Fibroblast of skin of left quadriceps (primary cell): ENCODE measurements at regions not wholly inside any gene's neighbourhood (a gene's known extent, or its start where the extent isn't known, plus 50 kb on each side); places are given as distances from the start of the nearest gene placed in this dataset.
"Not testable (repeated sequence)": the region's sequence is repeated elsewhere in the genome, so short reads cannot be mapped to it uniquely, and the experiment has no call there.

Experiments used
- DNase-seq, 2 experiments: peaks; one replicate each; pipeline ENCODE4 v3.0.0-alpha.2; 2013; ENCODE audit warnings: low read depth in 2 of 2

DNA sequence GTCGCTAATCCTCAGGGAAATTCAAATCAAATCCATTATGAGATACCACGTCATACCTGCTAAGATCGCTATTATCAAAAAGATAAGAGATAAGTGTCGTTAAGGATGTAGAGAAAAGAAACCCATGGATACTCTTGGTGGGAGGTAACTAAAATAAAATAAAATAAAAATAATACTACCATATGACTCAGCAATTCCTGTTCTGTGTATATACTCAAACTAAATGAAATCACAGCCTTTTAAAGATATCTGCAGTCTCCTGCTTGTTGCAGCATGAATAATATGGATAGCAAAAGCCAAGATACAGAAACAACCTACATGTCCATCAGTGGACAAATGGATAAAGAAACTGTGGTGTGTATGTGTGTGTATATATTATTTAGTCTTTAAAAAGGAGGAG is 105.8 kb upstream of the IL15 start:
- DNase-seq = no peak

DNA sequence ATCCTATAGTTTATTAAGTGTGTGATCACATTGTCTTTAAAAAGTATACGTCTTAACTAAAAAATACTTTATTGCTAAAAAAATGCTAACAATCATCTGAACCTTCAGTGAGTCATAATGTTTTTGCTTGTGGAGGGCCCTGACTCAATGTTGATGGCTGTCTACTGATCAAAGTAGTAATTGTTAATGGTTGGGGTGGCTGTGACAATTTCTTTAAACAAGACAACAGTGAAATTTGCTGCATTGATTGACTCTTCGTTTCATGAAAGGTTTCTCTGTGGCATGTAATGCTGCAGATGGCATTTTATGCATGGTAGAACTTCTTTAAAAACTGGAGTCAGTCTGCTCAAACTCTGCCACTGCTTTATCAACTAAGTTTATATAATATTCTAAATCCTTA is 101.4 kb upstream of the IL15 start:
- no peak for DNase-seq

DNA sequence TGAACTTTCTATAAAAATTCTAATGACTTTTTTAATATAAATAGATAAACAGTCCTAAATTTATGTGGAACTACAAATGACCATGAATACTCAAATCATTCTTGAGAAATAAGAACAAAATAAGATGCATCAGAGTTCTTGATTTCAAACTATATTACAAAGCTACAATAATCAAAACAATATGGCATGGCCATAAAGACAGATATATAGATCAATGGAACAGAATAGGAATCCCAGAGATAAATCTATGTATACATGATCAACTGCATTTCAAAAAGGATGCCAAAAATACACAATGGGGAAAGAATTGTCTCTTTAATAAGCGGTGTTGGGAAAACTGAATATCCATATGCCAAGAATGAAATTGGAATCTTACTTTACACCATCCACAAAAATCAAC is 98.4 kb upstream of the IL15 start:
- no peak for DNase-seq

DNA sequence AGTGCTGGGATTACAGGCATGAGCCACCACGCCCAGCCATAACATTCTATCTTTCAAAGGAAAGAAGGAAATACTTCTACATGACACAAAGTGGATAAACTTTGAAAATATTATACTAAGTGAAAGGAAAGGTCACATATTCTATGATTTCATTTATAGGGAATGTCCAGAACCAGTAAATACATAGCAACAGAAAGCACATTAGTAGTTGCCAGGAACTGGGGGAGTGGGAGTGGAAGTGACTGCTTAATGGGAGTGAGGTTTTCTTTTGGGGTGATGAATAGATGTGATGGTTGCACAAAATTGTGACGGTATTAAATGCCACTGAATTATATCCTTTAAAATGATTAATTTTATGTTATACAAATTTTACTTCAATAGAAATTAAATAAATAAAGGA is 95.7 kb upstream of the IL15 start:
- no peak for DNase-seq

DNA sequence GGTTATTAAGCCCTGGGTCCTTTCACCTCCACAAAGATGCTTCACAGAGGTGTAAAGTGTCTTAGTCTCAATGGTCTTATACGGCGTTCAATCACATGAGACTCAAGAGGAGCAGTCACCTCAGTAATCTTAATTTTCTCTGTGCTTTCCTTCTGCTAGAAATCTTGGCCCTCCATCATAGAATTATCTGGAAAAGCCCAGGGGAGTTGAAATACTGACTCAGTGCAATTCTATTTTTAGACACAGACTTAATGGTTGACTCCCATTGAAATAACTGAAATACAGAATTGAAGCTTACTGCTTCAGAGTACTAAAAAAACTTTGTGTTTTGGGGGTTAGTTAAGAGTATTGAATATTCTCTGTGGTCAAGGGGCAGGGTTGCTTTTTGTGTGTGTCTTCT is 94.5 kb upstream of the IL15 start:
- peak; percentile 24 to 34 for DNase-seq

DNA sequence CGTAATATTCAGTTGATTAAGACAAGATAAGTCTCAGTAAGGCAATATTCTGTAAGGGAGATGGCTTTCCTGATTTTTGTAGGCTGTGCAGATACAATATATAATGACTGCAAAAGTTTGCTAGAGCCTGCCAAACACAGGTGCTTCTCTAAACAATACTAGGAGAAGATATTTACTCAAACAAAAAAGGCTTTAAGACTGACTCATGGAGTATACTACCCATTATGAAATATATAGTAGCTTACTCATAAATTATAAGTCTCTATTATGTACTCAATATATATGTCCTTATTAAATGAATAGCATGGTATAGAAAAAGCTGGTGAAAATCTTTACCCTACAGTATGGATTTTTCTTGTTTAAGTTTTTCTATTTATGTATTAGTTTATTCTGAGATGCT is 93.2 kb upstream of the IL15 start:
- no peak for DNase-seq

DNA sequence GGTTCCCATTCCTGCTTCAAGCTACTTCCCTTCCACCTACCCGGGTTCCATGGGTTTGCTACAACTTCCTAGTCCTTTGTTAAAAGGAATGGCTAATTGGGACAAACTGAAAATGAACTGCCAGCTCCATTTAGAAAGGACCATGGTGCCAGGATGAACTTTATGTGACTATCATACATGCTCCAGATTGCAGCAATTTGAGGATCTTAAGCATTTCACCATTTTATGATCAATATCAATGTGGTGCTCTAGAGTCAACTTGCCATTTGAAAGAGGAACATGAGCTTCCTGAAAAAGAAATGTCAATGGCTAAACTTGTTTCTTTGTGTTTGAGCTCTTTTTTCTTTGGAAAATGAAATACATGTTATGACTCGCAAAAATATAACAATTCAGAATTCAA is 92.7 kb upstream of the IL15 start:
- no peak for DNase-seq

DNA sequence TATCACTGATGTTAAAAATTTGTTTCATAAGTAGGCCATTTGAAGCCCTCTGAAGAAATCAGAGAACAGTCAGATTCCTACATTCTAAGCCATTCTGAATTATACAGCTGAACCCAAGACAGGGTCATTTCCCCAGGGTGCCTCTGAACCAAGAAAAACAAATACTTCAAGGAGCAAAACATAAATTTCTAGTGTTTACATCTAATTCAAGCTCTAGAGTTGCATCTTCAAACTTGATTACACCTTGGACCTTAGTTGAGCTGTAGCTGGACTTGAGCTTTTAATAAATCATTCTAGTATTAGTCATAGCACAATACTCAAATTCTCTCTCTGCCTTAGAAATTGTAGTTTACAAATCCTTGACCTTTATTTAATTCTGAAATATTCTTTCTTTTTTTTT is 87.6 kb upstream of the IL15 start:
- DNase-seq = no peak

- DNase-seq = no peak
Measured at GRCh38 chr4:141560056-141560455, 76.3 kb upstream of the IL15 start.

- DNase-seq = no peak
Measured at GRCh38 chr4:141562649-141563048, 73.7 kb upstream of the IL15 start.

DNA sequence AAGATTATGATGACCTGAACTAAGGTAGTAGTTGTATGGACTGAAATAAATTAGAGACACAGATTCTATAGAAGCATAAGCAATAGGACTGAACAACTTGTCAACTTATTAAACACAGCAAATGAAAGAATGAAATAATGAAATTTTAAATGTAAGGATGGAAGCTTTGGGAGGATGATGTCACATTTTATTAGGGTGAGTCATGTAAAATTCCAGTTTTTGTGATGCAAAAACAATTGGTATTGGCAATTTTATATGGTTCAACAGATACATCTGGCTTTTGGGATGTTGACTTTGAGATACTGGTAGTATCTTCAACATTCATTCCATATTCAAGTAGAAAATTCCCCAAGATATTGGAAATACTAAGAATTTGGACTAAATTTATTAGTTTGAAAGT is 72.7 kb upstream of the IL15 start:
- no peak for DNase-seq

DNA sequence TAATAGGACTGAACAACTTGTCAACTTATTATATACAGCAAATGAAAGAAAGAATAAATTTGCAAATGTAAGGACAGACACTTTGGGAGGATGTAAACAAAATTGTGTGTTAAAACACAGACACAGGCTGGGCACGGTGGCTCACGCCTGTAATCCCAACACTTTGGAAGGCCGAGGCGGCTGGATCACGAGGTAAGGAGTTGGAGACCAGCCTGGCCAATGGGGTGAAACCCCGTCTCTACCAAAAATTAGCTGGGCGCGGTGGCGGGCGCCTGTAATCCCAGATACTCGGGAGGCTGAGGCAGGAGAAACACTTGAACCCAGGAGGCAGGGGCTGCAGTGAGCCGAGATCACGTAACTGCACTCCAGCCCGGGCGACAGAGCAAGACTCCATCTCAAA is 71.4 kb upstream of the IL15 start:
- DNase-seq = not testable (repeated sequence)

DNA sequence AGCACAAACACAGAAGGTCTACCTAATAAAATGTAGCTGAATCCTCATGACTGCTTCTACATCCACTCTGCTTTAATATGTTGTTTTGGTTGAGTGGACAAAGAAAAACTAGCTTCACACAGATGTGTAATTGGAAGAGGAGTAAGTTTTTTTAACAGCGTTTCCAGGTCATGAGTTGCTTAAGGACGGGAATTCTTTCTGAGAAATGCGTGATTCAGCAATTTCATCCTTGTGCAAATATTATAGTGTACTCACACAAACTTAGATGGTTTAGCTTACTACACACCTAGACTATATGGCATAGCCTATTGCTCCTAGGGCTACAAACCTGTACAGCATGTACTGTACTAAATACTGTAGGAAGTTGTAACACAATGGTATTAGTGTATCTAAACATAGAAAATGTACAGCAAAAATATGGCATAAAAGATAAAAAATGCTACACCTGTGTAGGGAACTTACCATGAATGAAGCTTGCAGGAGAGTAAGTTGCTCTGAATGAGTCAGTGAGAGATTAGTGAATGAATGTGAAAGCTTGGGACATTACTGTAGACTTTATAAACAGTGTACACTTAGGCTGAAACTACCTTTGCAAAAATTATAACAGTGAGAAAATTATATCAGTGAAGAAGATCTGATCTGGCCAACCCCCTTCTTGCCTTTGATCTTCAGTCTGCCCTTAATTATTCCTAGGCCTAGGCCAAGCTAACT is 70.8 kb upstream of the IL15 start:
- DNase-seq = no peak

DNA sequence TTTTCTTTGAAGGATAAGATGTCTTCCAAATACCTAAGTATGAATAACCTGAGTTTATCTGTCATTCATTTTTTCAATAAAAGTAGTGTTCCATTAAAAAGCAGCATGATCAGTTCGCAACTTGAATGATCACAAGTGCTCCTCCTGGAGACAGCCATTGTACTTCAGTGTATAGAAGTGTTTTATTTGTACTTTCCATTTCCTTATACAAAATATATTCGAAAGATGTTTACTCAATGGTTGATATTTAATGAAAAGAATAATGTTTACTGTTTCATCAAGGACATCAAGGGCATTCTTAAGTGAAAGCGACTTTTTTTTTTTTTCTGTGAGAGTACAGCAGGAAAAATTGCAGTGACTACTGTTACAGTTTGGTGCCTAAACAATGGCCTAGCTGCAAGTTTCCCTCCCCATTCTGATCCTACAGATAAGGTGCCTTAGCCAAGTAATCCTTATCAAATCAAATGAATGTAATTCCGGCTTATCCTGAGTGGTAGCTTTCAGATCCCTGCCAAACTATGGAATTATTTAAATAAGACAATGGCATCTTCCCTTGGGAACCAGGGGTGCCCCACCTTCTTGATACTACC is 69.0 kb upstream of the IL15 start:
- no peak for DNase-seq

GRCh38 chr4:141569141-141569540 is 67.2 kb upstream of the IL15 start:
- peak; percentile 22 to 27 for DNase-seq

DNA sequence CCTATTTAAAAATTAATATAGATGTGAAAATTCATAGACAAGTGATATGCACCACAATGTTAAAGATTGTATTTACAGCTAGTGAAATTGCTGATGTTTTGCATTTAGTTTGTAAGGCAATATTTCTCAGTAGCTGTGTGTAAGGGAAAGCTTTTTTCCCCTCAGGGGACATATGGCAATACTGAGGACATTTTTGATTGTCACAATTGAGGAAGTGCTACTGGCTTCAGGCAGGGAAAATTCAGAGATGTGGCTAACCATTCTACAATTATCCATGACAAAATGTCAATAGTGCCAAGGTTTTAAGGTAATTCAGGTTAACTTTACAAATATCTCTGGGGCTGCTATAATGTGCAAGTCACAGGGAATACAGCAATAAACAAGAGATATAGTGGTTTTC is 66.1 kb upstream of the IL15 start:
- DNase-seq = no peak

DNA sequence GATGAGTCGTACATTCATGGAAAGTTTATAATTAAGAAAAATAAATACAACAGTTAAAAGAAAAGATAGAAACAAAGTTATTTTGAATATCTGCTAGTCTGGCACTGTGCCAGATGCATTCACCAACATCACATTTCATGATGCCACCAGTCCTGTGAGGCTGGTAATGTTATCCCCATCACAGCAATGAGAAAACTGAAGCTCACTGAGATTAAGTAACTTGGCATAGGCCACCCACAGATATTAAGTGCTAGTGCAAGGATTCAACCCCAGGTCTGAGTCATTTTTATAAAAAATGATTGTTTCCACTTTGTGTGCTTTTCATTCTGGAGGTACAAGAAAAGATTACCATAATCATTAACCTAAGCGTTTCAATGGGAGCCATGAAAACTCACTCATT is 65.0 kb upstream of the IL15 start:
- no peak for DNase-seq

DNA sequence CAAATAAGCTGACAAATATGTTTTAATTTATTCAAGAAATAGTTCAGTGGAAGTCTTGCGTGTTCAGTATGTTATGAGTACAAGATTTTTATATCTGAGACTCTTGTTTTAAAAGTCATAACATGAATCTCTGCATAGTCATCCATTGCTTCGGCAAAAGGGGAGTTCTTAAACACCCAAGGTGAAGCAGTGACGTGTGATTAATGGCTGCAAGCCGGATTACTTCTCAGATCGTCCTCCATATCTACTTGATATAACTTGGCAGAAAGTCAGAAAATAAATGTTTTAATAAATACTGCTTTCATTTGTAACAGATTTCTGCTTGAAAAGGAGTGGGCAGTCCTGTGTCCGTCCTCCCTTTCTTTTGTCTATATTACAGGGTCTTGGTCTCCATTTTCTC is 64.6 kb upstream of the IL15 start:
- DNase-seq = no peak

GRCh38 chr4:141573678-141574077 is 62.7 kb upstream of the IL15 start:
- DNase-seq = no peak

- no peak for DNase-seq
Measured at GRCh38 chr4:141575884-141576283, 60.5 kb upstream of the IL15 start.

DNA sequence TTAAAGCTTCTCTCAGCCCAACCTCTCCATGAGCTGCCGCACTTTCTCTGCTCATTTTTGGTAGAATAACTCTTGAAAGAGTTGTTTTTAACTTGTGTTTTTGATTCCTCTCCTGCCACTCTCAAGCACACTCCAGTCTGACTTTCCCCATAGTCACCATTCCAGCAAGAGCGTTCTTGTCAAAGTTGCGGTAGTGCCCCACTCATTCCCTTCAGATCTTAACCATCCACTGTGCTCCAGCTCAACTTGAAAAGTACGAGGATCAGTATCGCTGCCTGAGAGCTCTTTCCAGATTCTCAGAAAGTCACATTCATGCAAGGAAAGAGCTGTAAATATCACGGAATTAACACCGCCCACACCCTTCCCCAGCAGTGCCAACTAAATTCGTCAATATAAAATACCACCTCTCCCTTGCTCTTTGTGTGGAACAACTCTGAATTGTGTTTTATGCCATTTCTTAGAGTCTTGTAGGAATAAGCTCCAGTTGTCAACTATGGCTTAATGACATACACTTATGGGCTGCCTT is 59.7 kb upstream of the IL15 start:
- no peak for DNase-seq

GRCh38 chr4:141578451-141578850 is 57.9 kb upstream of the IL15 start:
- no peak for DNase-seq

DNA sequence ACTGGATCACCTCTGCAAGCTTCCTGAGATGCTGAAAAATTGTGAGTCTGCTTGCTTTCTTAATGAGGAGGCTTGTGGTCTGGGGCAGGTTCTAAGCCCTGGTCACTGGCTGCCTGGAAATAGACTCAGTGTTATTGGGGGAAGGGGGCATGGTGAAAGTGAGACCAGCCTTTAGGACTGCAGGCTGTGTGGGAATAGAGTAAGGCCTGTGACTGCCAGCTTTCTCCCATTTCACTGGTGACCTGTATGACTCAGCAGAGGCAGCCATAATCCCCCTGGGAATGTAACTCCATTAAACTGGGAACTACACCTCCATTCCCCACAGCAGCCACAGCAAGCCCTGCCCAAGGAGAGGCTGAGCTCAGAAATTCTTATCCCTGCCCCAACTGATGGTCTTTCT is 55.9 kb upstream of the IL15 start:
- no peak for DNase-seq
